22Rv1 (cell line): ENCODE measurements at regions not wholly inside any gene's neighbourhood (a gene's known extent, or its start where the extent isn't known, plus 50 kb on each side); places are given as distances from the start of the nearest gene placed in this dataset.

ENCODE experiments used
- ZFX ChIP-seq: fragments of 450-650 bp; IDR thresholded peaks from 2 replicates; pipeline ENCODE4 v1.6.1; 2017; ENCODE audit warnings: antibody characterized with exemption, borderline replicate concordance
- TF ChIP-seq, protein P1 (sequence below): fragments of 450-650 bp; IDR thresholded peaks from 2 replicates; pipeline ENCODE4 v1.5.1; 2017; ENCODE audit warnings: mild to moderate bottlenecking

DNA sequence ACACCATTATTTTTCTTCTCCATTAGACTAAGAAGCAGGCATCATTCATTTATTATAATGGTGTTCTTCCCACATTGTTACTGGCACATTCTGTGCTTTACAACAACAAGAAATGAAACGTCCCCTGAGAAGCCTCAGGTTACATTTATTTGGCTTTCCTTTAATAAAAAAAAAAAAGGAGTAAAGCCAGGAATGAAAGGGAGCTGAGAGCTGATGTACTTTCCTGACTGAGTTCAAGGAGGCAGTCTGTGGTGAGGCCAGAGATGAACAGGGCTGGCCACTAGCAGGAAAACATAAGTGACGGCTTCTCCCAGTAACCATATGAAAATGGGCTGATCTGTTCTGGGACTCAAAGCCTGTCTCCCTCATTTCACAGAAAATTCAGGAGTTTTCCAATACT lies 742.1 kb downstream of the MAFB start:
- TF ChIP-seq, protein P1, sequence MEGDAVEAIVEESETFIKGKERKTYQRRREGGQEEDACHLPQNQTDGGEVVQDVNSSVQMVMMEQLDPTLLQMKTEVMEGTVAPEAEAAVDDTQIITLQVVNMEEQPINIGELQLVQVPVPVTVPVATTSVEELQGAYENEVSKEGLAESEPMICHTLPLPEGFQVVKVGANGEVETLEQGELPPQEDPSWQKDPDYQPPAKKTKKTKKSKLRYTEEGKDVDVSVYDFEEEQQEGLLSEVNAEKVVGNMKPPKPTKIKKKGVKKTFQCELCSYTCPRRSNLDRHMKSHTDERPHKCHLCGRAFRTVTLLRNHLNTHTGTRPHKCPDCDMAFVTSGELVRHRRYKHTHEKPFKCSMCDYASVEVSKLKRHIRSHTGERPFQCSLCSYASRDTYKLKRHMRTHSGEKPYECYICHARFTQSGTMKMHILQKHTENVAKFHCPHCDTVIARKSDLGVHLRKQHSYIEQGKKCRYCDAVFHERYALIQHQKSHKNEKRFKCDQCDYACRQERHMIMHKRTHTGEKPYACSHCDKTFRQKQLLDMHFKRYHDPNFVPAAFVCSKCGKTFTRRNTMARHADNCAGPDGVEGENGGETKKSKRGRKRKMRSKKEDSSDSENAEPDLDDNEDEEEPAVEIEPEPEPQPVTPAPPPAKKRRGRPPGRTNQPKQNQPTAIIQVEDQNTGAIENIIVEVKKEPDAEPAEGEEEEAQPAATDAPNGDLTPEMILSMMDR: no peak
- no peak for TF ChIP-seq ZFX
